ENCODE measurements at regions not wholly inside any gene's neighbourhood (a gene's known extent, or its start where the extent isn't known, plus 50 kb on each side); places are given as distances from the start of the nearest gene placed in this dataset.

GRCh38 chr1:96060621-96061020, 661.0 kb upstream of the PTBP2 start:
- TF ChIP-seq CTCF (IDR thresholded peaks at IDR 0.05; ENCODE audit: insufficient read depth, low read length), result no peak
- no peak for TF ChIP-seq POLR2AphosphoS5 (IDR thresholded peaks at IDR 0.05; ENCODE audit: low read depth)
- TF ChIP-seq GABPA (IDR thresholded peaks at IDR 0.05; ENCODE audit: low read depth), result no peak
- TF ChIP-seq, protein P1, sequence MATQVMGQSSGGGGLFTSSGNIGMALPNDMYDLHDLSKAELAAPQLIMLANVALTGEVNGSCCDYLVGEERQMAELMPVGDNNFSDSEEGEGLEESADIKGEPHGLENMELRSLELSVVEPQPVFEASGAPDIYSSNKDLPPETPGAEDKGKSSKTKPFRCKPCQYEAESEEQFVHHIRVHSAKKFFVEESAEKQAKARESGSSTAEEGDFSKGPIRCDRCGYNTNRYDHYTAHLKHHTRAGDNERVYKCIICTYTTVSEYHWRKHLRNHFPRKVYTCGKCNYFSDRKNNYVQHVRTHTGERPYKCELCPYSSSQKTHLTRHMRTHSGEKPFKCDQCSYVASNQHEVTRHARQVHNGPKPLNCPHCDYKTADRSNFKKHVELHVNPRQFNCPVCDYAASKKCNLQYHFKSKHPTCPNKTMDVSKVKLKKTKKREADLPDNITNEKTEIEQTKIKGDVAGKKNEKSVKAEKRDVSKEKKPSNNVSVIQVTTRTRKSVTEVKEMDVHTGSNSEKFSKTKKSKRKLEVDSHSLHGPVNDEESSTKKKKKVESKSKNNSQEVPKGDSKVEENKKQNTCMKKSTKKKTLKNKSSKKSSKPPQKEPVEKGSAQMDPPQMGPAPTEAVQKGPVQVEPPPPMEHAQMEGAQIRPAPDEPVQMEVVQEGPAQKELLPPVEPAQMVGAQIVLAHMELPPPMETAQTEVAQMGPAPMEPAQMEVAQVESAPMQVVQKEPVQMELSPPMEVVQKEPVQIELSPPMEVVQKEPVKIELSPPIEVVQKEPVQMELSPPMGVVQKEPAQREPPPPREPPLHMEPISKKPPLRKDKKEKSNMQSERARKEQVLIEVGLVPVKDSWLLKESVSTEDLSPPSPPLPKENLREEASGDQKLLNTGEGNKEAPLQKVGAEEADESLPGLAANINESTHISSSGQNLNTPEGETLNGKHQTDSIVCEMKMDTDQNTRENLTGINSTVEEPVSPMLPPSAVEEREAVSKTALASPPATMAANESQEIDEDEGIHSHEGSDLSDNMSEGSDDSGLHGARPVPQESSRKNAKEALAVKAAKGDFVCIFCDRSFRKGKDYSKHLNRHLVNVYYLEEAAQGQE (IDR thresholded peaks at IDR 0.05; ENCODE audit: insufficient replicate concordance, low read depth), result no peak
- TF ChIP-seq SPI1 (IDR thresholded peaks at IDR 0.05; ENCODE audit: borderline replicate concordance, low read depth), result no peak
